NCI-H1048 (cell line): ENCODE measurements at regions not wholly inside any gene's neighbourhood (a gene's known extent, or its start where the extent isn't known, plus 50 kb on each side); places are given as distances from the start of the nearest gene placed in this dataset.

Experiments
- DNase-seq: peaks from one replicate; lab custom pipeline; 2025; lab: John Stamatoyannopoulos, UW

GRCh38 chr2:192275632-192276031 lies 80.9 kb upstream of the TMEFF2 start:
- DNase-seq, result no peak

DNA sequence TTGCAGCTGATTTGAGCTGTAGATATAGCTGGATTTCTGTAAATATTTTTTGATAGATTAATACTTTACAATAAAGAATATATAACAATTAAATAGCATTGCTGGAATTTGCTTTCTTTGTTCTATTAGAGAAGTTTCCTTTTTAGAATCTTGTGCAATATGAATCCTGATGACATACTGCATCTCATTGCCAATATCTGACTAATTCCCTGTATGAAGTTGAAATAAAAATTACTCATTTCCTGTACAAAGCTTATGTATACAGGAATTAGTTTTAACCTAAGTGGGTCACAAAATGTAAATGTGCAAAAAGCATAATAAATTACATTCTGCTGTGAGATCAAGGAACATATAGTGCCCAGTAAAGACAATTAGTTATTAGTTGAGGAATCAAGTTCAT lies 72.8 kb upstream of the TMEFF2 start:
- DNase-seq, result no peak

GRCh38 chr2:192265751-192266150 lies 71.0 kb upstream of the TMEFF2 start:
- DNase-seq, result no peak

- DNase-seq, result no peak
Measured at GRCh38 chr2:192254444-192254843, 59.7 kb upstream of the TMEFF2 start.

DNA sequence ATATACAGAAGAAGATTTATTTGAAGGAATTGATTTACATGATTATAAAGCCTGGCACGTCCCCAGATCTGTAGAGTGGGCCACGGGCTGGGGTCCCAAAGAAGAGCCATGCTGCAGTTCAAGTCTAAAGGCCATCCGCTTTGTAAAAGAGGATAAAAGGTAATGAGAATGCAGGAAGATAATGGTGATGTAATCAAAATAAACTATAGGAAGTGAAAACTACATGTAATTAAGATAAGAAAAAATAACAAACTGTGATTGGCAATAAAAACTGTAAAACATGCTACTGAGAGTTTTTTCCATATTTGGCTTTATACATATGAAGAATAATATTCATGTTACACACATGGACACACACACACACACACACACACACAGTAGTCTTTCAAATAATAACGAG lies 59.0 kb upstream of the TMEFF2 start:
- no peak for DNase-seq

DNA sequence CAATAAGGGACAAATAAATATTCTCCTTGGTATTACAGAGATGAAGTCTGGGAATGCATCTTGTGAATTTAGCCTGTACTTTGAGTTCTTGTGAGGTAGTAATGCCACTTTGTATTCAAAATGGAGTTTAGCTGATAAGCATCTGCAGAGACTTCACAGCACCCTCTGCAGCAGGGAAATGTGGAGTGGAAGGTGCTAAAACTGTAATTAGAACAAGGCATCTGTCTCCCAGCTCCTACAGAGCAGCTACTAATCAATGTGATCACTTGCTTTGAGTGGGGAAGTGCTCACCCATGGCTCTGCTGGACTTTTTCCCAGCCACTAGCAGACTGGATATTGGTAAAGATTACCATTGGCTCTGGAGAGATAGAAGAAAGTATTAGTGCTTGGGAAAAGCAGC lies 56.2 kb upstream of the TMEFF2 start:
- no peak for DNase-seq

GRCh38 chr2:192247456-192247855 lies 52.7 kb upstream of the TMEFF2 start:
- DNase-seq, result no peak

GRCh38 chr2:192246297-192246696 lies 51.6 kb upstream of the TMEFF2 start:
- DNase-seq, result no peak

- no peak for DNase-seq
Measured at GRCh38 chr2:192245329-192245728, 50.6 kb upstream of the TMEFF2 start.
